Breast epithelium (tissue), 3 donors: ENCODE measurements at regions not wholly inside any gene's neighbourhood (a gene's known extent, or its start where the extent isn't known, plus 50 kb on each side); places are given as distances from the start of the nearest gene placed in this dataset.

Experiments used
- POLR2A ChIP-seq: fragments of 450-650 bp; IDR thresholded peaks from one replicate; pipeline ENCODE4 v1.6.1; 2016; ENCODE audit warnings: antibody characterized with exemption, mild to moderate bottlenecking, moderate library complexity
- TF ChIP-seq, protein P1 (sequence below), 3 donors: fragments of 450-650 bp; IDR thresholded peaks; one replicate each; pipeline ENCODE4 v1.5.1; 2016 to 2017; ENCODE audit warnings: antibody characterized with exemption in 3 of 3, mild to moderate bottlenecking in 3 of 3, moderate library complexity in 3 of 3

GRCh38 chr7:86966916-86967315 is 92.5 kb downstream of the ELAPOR2 start:
- TF ChIP-seq, protein P1, sequence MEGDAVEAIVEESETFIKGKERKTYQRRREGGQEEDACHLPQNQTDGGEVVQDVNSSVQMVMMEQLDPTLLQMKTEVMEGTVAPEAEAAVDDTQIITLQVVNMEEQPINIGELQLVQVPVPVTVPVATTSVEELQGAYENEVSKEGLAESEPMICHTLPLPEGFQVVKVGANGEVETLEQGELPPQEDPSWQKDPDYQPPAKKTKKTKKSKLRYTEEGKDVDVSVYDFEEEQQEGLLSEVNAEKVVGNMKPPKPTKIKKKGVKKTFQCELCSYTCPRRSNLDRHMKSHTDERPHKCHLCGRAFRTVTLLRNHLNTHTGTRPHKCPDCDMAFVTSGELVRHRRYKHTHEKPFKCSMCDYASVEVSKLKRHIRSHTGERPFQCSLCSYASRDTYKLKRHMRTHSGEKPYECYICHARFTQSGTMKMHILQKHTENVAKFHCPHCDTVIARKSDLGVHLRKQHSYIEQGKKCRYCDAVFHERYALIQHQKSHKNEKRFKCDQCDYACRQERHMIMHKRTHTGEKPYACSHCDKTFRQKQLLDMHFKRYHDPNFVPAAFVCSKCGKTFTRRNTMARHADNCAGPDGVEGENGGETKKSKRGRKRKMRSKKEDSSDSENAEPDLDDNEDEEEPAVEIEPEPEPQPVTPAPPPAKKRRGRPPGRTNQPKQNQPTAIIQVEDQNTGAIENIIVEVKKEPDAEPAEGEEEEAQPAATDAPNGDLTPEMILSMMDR (IDR thresholded peaks at IDR 0.05) = no peak
- no peak for TF ChIP-seq POLR2A
